ENCODE measurements at regions not wholly inside any gene's neighbourhood (a gene's known extent, or its start where the extent isn't known, plus 50 kb on each side); places are given as distances from the start of the nearest gene placed in this dataset. TPM values are rescaled to one million over a fixed set of nuclear protein-coding genes. Genes with fewer than 3 reads are reported as not detected.
A peak's percentile ranks its signal among the peaks of the same experiment; 100 is the strongest.
"Not testable (repeated sequence)": the region's sequence is repeated elsewhere in the genome, so short reads cannot be mapped to it uniquely, and the experiment has no call there.

DNA sequence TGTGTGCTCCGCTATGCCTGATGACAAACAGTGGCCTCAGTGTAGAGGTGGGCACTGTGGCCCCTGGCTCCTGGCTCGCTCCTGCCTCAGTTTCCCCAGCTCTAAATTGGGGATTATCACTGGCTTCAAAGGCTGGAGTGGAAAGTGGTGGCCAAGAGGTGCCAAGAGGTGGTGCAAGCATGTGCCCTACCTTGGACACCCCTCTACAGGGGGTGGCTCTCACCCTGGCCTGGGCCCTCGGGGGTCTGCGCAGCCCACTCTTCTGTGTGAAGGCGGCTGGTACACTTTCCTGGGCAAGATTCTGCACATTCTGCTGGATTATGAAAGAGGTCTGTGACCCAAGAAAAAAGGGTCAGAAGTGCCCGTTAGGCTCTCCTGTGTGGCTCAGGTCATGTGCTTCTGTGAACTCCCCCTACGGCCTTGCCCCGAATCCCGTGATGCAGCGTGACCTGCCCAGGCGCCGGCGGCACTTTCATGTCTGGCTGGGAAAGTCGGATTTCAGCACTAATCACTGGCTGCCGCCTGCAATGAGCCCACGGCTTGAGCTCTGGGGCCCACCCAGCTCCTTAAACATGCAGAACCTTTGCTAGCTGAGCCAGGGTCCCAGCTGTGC lies 57.3 kb upstream of the SPN start:
- H3K27me3 Mint-ChIP-seq; CTCF ChIA-PET; ATAC-seq; DNase-seq; intact Hi-C loops (cut with DNase I, micrococcal nuclease); H3K9me3 Mint-ChIP-seq (ENCODE audit: low read depth); H3K4me3 Mint-ChIP-seq; POLR2A ChIA-PET; H3K27ac Mint-ChIP-seq: not testable (repeated sequence)
- Mint-ChIP-seq H3K4me1 (peaks cover 65% of the 10 kb centered on the region), H3K36me3 (ENCODE audit: low read depth) (peaks cover 37% of the 10 kb centered on the region)

DNA sequence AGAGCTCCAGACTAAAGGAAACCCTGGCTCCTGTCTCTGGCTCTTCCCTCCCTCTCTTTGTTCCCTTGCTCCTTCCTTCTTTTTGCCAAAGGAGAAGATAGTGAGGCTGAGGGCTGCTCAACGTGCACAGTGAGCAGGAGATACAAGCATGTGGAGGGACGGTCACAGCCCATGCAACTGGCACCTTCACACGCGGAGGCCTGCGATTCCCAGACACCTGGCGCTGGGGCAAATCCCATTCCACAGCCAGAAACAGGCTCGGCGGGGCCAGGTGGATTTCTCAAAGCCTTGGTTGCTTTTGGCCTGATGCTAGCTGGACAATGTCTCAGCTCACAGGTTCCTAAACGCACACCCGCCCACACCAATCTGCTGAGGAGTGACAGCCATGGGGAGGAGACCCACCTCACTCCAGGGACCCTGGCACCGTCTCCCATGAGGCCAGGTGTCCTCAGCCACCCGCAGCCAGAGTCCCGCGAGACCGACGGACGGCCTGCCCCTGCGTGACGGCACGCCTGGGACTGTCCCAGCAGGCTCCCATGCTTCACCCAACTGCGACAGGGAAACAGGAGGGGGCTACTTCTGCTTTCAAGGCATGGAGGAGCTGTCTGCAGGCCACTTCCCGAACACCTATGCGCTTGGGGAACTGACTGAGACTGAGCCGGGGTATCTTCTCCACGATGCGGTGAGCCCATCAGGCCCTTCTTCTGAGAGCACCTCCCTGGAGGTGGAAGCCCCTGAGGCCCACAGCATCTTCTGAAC lies 56.2 kb upstream of the SPN start:
- H3K27ac Mint-ChIP-seq; intact Hi-C loops (cut with DNase I, micrococcal nuclease); H3K4me3 Mint-ChIP-seq; POLR2A ChIA-PET; H3K27me3 Mint-ChIP-seq; DNase-seq; ATAC-seq; CTCF ChIA-PET; H3K9me3 Mint-ChIP-seq (ENCODE audit: low read depth): not testable (repeated sequence)
- Mint-ChIP-seq H3K36me3 (ENCODE audit: low read depth) (peaks cover 37% of the 10 kb centered on the region), H3K4me1 (peaks cover 55% of the 10 kb centered on the region)

DNA sequence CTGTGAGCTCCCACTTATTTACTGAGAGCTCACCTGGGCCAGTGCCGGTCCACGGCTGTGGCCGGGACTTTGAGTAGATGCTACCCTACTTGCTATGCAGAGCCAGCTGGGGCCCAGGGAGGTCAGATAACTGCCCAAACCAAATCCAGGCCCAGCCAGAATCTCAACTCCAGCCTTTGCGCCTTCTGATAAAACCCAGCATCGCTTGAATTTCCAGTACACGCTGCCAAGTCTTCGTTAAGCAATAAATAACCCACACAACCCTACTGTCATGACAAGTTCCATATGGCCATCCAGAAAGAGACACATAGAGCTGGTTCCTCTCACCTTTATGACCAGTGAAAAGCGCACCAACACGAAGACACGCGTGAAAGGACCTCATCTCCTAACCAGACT lies 55.6 kb upstream of the SPN start:
- H3K9me3 Mint-ChIP-seq (ENCODE audit: low read depth); ATAC-seq; H3K4me3 Mint-ChIP-seq; CTCF ChIA-PET; H3K27me3 Mint-ChIP-seq; DNase-seq; POLR2A ChIA-PET; intact Hi-C loops (cut with DNase I, micrococcal nuclease): not testable (repeated sequence)
- Mint-ChIP-seq H3K4me1 (peaks cover 49% of the 10 kb centered on the region), H3K27ac (peak overlapping the region; percentile 75), H3K36me3 (ENCODE audit: low read depth) (peaks cover 38% of the 10 kb centered on the region)

DNA sequence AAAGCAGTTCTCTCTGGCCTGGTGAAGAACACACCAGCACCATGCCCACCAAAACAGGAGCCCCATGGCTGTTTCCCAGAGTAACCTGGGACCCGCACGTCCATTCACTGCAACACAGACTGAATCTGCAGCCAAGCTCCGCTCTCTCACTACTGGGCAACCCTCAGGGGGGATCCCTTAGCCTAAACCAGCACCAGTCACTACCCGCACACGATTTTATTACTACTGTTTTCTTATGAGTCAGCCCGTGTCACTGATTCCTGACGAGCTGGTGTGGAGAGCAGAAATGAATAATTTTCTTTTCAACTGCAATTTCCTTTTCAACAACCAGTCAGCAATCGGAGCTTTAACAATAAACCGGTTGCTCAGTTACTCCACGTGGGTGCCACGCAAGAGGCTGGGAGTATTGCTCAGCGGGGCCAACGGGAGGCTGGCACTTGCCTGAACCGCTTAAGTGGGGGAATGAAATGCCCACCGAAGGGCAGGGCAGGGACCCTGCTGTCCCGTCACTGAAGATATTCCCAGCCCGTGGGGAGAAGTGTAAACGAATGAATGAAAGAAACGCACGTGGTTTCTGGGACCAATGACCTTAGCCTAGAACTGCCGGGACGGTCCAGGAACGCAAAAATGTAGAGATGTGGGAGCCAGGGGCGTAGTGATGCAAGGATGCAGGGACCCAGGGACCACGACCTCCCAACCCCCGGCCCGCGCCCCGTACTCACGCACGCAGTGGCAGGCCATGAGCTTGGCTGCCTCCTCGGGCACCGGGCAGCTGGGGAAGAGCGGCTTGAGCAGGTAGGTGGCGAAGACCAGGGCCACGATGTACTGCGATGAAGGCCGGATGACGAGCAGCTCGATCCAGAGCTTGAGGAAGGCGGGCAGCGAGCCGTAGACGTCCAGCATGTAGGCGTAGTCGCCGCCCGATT lies 50.4 kb upstream of the SPN start:
- H3K27me3 Mint-ChIP-seq; H3K9me3 Mint-ChIP-seq (ENCODE audit: low read depth): not testable (repeated sequence)
- Mint-ChIP-seq H3K4me3 (peak overlapping the region; percentile 91), H3K36me3 (ENCODE audit: low read depth) (peaks cover 29% of the 10 kb centered on the region), H3K4me1 (peaks cover 17% of the 10 kb centered on the region), H3K27ac (peak overlapping the region; percentile 93)
- POLR2A ChIA-PET = interaction anchor here (0.6 kb wide), 2 partner anchors 77 to 153 kb away, joined by 4 to 6 read pairs; no protein-coding TSS in a partner anchor
- DNase-seq (peak; percentile 59), ATAC-seq (peak; percentile 86)
- intact Hi-C loops (cut with DNase I, micrococcal nuclease) = loop anchor here (1.0 to 5.0 kb wide), 6 partner anchors 17 to 453 kb away; partner anchors contain the start of genes SPN (in 2 of the 2) and ALDOA (in 1 of the 2)
- CTCF ChIA-PET = interaction anchor here (0.6 kb wide), 1 partner anchor 156 kb away, joined by 3 read pairs; no protein-coding TSS in a partner anchor

Small RNA genes lying in the stretch of these regions (microRNA-seq; reads per million reads assigned to microRNA genes)
- gene MIR3680-2 (ENCODE audit: borderline replicate concordance) = not detected
